Dendritic cell treated with granulocyte-macrophage colony-stimulating factor and Interleukin-4, amounts not matched to agents 40 ng/mL and 50 ng/mL, for 4 days (primary cell): ENCODE measurements at regions not wholly inside any gene's neighbourhood (a gene's known extent, or its start where the extent isn't known, plus 50 kb on each side); places are given as distances from the start of the nearest gene placed in this dataset.

ENCODE experiments used
- H3K27ac Mint-ChIP-seq: one replicate; pipeline ENCODE4 v1.8.0; 2022; ENCODE audit warnings: mild to moderate bottlenecking, mixed read lengths
- H3K27me3 Mint-ChIP-seq: one replicate; pipeline ENCODE4 v1.8.0; 2022; ENCODE audit warnings: mild to moderate bottlenecking, mixed read lengths
- H3K36me3 Mint-ChIP-seq: one replicate; pipeline ENCODE4 v1.8.0; 2022; ENCODE audit warnings: low read depth, mixed read lengths
- H3K4me1 Mint-ChIP-seq: one replicate; pipeline ENCODE4 v1.8.0; 2022; ENCODE audit warnings: low read depth, mixed read lengths
- H3K4me3 Mint-ChIP-seq: one replicate; pipeline ENCODE4 v1.8.0; 2022; ENCODE audit warnings: mild to moderate bottlenecking, moderate library complexity, mixed read lengths
- H3K9me3 Mint-ChIP-seq: one replicate; pipeline ENCODE4 v1.8.0; 2022; ENCODE audit warnings: mixed read lengths
- intact Hi-C: fragments of 100-400 bp; cut with micrococcal nuclease; formaldehyde crosslinking; loops from one replicate; pipeline ENCODE4 v1.15.0; 2022

- Mint-ChIP-seq H3K4me1 (no peaks in the 10 kb centered on the region), H3K36me3 (no peaks in the 10 kb centered on the region), H3K9me3 (peaks cover 55% of the 10 kb centered on the region), H3K27me3 (no peaks in the 10 kb centered on the region), H3K27ac (no peak overlapping the region), H3K4me3 (no peak overlapping the region)
- intact Hi-C loops: no loop called here
Observed at GRCh38 chr6:113271437-113271836, 585.7 kb upstream of the MARCKS start.

- H3K4me1 Mint-ChIP-seq: no peaks in the 10 kb centered on the region
- H3K9me3 Mint-ChIP-seq: peaks cover 11% of the 10 kb centered on the region
- H3K27ac Mint-ChIP-seq: no peak overlapping the region
- no peaks in the 10 kb centered on the region for H3K27me3 Mint-ChIP-seq
- no peaks in the 10 kb centered on the region for H3K36me3 Mint-ChIP-seq
- intact Hi-C loops: no loop called here
- H3K4me3 Mint-ChIP-seq: no peak overlapping the region
Observed at GRCh38 chr6:113276601-113277000, 580.5 kb upstream of the MARCKS start.

- Mint-ChIP-seq H3K27ac (no peak overlapping the region), H3K4me3 (no peak overlapping the region), H3K9me3 (peaks cover 11% of the 10 kb centered on the region), H3K27me3 (no peaks in the 10 kb centered on the region), H3K4me1 (no peaks in the 10 kb centered on the region), H3K36me3 (no peaks in the 10 kb centered on the region)
- intact Hi-C loops: no loop called here
Observed at GRCh38 chr6:113277111-113277510, 580.0 kb upstream of the MARCKS start.

DNA sequence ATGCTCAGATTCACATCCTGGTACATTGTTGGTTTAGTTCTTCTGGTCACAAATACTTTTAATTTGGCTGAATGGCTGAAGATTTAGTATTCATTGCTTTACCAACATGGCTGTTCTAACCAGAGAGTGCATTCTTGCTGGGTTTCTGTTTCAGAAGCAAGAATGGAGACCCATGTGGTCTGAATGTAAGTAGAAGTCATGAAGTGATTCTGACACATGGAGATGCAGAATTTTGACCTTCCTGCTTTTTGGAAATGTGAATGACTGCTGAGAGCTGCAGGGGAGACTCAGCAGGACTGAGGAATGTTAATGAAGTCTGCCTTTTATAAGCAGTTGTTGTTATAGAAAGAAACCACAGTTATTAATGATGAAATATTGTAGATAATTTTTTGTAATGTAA lies 576.1 kb upstream of the MARCKS start:
- H3K36me3 Mint-ChIP-seq: no peaks in the 10 kb centered on the region

GRCh38 chr6:113281431-113281830 lies 575.7 kb upstream of the MARCKS start:
- Mint-ChIP-seq H3K4me3 (no peak overlapping the region), H3K4me1 (no peaks in the 10 kb centered on the region), H3K9me3 (peaks cover 9% of the 10 kb centered on the region), H3K27me3 (no peaks in the 10 kb centered on the region), H3K36me3 (no peaks in the 10 kb centered on the region), H3K27ac (no peak overlapping the region)
- intact Hi-C loops: no loop called here

More for the DNA sequence above, 576.1 kb upstream of the MARCKS start:
- H3K4me1 Mint-ChIP-seq: no peaks in the 10 kb centered on the region
- intact Hi-C loops: no loop called here
- H3K9me3 Mint-ChIP-seq: peaks cover 9% of the 10 kb centered on the region
- H3K27me3 Mint-ChIP-seq: no peaks in the 10 kb centered on the region
- H3K27ac Mint-ChIP-seq: no peak overlapping the region
- no peak overlapping the region for H3K4me3 Mint-ChIP-seq

- no peaks in the 10 kb centered on the region for H3K4me1 Mint-ChIP-seq
- no peaks in the 10 kb centered on the region for H3K27me3 Mint-ChIP-seq
- no peak overlapping the region for H3K4me3 Mint-ChIP-seq
- no peaks in the 10 kb centered on the region for H3K36me3 Mint-ChIP-seq
- H3K27ac Mint-ChIP-seq: no peak overlapping the region
- peaks cover 18% of the 10 kb centered on the region for H3K9me3 Mint-ChIP-seq
- intact Hi-C loops: no loop called here
Observed at GRCh38 chr6:113287396-113287795, 569.7 kb upstream of the MARCKS start.

GRCh38 chr6:113288409-113288808 lies 568.7 kb upstream of the MARCKS start:
- H3K4me1 Mint-ChIP-seq: no peaks in the 10 kb centered on the region
- no peak overlapping the region for H3K4me3 Mint-ChIP-seq
- peaks cover 18% of the 10 kb centered on the region for H3K9me3 Mint-ChIP-seq
- H3K27me3 Mint-ChIP-seq: no peaks in the 10 kb centered on the region
- intact Hi-C loops: no loop called here
- no peak overlapping the region for H3K27ac Mint-ChIP-seq
- H3K36me3 Mint-ChIP-seq: no peaks in the 10 kb centered on the region

DNA sequence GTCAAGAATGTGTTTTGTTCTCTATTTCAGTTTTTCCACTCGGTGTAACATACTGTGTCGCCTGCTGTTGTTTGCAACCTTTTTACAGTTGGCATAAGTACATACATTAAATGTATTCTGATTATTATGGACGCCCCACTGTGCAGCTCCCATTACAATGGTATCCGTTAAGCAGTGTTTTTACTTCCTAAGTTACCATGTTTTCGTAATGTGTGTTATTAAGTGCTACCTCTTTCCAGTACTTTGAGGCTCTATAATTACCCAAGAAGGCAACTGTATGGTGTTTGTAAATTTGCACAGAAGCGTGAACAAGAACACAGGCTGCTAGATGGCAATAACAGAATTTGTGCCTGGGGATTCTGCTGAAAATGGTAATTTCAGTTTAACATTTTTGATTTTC lies 568.0 kb upstream of the MARCKS start:
- no peaks in the 10 kb centered on the region for H3K36me3 Mint-ChIP-seq
- no peak overlapping the region for H3K27ac Mint-ChIP-seq
- intact Hi-C loops: no loop called here
- no peak overlapping the region for H3K4me3 Mint-ChIP-seq
- no peaks in the 10 kb centered on the region for H3K27me3 Mint-ChIP-seq
- peaks cover 18% of the 10 kb centered on the region for H3K9me3 Mint-ChIP-seq
- no peaks in the 10 kb centered on the region for H3K4me1 Mint-ChIP-seq

- Mint-ChIP-seq H3K4me1 (no peaks in the 10 kb centered on the region), H3K27me3 (no peaks in the 10 kb centered on the region), H3K9me3 (peaks cover 11% of the 10 kb centered on the region), H3K36me3 (no peaks in the 10 kb centered on the region), H3K4me3 (no peak overlapping the region), H3K27ac (no peak overlapping the region)
- intact Hi-C loops: no loop called here
Observed at GRCh38 chr6:113290684-113291083, 566.5 kb upstream of the MARCKS start.

- intact Hi-C loops: no loop called here
- Mint-ChIP-seq H3K9me3 (peaks cover 4% of the 10 kb centered on the region), H3K27ac (no peak overlapping the region), H3K36me3 (no peaks in the 10 kb centered on the region), H3K27me3 (no peaks in the 10 kb centered on the region), H3K4me1 (no peaks in the 10 kb centered on the region), H3K4me3 (no peak overlapping the region)
Observed at GRCh38 chr6:113291751-113292445, 565.2 kb upstream of the MARCKS start.

DNA sequence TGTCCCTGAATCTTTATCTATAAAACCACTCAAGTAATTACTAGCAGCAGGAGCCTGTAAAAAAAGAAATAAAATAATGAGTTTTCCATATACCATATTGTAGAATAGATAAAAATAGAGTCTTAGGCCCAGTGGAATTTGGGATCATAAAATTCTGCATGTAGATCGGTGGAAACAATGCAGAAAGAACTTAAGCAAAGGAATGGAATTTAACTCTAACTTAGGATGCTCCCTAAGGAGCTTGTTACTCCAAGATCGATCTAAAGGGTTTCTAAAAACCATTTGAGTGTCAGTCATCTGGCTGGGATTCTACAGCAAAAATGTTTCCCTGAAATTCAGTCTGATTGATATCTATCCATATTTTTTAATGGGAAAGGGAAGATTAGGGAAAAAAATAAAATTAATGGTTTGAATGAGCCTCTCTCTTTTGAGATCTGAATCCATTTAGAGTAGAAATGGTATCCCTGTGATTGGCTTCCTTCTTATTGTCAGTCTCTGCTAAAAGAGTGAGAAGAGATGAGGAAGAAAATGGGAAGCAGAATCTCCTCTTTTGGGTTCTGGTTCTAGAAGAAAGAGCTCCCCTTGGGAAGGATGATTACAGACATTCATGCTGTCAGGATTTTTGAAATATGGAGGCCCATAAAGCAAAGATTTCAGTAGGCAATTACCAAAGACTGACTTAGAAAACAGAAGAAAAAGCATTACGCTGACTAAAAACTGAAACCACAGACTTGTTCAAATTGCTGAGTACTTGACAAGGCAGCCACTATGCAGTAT lies 564.3 kb upstream of the MARCKS start:
- H3K27ac Mint-ChIP-seq: no peak overlapping the region
- H3K36me3 Mint-ChIP-seq: no peaks in the 10 kb centered on the region
- intact Hi-C loops: no loop called here

GRCh38 chr6:113293423-113293740 lies 563.8 kb upstream of the MARCKS start:
- Mint-ChIP-seq H3K4me1 (no peaks in the 10 kb centered on the region), H3K27me3 (no peaks in the 10 kb centered on the region), H3K36me3 (no peaks in the 10 kb centered on the region), H3K27ac (no peak overlapping the region), H3K9me3 (no peaks in the 10 kb centered on the region), H3K4me3 (no peak overlapping the region)
- intact Hi-C loops: no loop called here

More for the DNA sequence above, 564.3 kb upstream of the MARCKS start:
- no peaks in the 10 kb centered on the region for H3K27me3 Mint-ChIP-seq
- no peaks in the 10 kb centered on the region for H3K9me3 Mint-ChIP-seq
- no peaks in the 10 kb centered on the region for H3K4me1 Mint-ChIP-seq
- no peak overlapping the region for H3K4me3 Mint-ChIP-seq

- Mint-ChIP-seq H3K9me3 (no peaks in the 10 kb centered on the region), H3K4me1 (no peaks in the 10 kb centered on the region), H3K36me3 (no peaks in the 10 kb centered on the region), H3K27me3 (no peaks in the 10 kb centered on the region), H3K27ac (no peak overlapping the region), H3K4me3 (no peak overlapping the region)
- intact Hi-C loops: no loop called here
Observed at GRCh38 chr6:113299531-113299930, 557.6 kb upstream of the MARCKS start.

DNA sequence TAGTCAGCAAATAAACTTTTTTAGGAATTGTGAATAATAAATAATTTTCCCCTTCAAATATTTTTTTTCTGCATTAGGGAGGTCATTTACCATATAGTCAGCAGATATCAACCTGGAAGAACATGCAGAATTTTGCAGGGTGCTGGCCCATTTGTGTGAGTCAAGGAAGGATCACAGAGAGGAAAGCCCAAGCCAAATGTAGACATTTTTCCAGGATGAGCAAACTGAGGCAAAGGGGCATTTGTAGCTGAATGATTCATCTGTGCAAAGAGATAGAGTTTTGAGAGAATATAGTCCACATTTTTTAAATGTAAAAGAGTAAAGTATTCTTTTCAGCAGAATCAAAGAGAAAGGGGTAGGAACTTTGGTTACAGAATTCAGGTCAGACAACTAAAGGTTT lies 555.5 kb upstream of the MARCKS start:
- H3K36me3 Mint-ChIP-seq: no peaks in the 10 kb centered on the region
- no peak overlapping the region for H3K27ac Mint-ChIP-seq
- no peaks in the 10 kb centered on the region for H3K27me3 Mint-ChIP-seq
- H3K9me3 Mint-ChIP-seq: no peaks in the 10 kb centered on the region
- H3K4me3 Mint-ChIP-seq: no peak overlapping the region
- H3K4me1 Mint-ChIP-seq: no peaks in the 10 kb centered on the region
- intact Hi-C loops: loop anchor here (10.0 kb wide), 1 partner anchor 517 kb away; no protein-coding TSS in a partner anchor
